ENCODE measurements at regions not wholly inside any gene's neighbourhood (a gene's known extent, or its start where the extent isn't known, plus 50 kb on each side); places are given as distances from the start of the nearest gene placed in this dataset.
"Not testable (repeated sequence)": the region's sequence is repeated elsewhere in the genome, so short reads cannot be mapped to it uniquely, and the experiment has no call there.

DNA sequence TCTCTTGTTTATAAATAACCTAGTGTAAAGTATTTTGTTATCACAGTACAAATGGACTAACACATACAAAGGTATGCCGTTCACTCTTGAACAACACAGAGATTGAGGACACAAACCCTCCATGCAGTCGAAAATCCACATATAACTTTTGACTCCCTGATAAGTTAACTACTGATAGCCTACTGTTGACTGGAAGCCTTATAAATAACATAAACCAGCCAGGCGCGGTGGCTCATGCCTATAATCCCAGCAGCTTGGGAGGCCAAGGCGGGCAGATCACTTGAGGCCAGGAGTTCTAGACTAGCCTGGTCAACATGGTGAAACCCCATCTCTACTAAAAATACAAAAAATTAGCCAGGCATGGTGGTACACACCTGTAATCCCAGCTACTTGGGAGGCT lies 290.1 kb upstream of the IGF1R start:
- not testable (repeated sequence) for H3K27ac Mint-ChIP-seq, H3K36me3 Mint-ChIP-seq, H3K4me3 Mint-ChIP-seq, H3K27me3 Mint-ChIP-seq, H3K4me1 Mint-ChIP-seq
- peaks cover 3 to 15% (median 3%) of the 10 kb centered on the region in 3 donors for H3K9me3 Mint-ChIP-seq

DNA sequence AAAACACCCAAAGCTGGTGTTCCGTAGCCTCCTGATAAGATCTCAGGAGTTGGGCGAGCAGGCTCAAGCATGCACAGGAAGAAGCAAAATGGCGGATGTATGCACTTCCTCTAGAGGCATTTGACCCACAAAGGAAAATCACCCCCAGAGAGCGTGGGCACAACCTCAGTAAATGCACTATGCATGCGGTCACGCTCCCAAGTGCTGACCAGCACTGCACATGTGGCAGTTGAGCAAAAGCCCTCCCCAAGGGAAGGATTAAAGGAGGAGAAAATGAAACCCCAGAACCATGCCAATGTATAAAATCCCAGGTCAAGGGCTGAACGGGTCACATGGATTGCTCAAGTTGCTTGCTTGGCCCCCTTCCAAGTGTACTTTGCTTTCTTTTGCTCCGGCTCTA lies 289.4 kb upstream of the IGF1R start:
- H3K4me3 Mint-ChIP-seq, result no peak overlapping the region
- no peaks in the 10 kb centered on the region for H3K36me3 Mint-ChIP-seq
- peaks cover 0 to 1% (median 0%) of the 10 kb centered on the region in 3 donors for H3K4me1 Mint-ChIP-seq
- H3K27ac Mint-ChIP-seq, result no peak overlapping the region
- H3K27me3 Mint-ChIP-seq, result no peaks in the 10 kb centered on the region
- peaks cover 3 to 15% (median 3%) of the 10 kb centered on the region in 3 donors for H3K9me3 Mint-ChIP-seq

DNA sequence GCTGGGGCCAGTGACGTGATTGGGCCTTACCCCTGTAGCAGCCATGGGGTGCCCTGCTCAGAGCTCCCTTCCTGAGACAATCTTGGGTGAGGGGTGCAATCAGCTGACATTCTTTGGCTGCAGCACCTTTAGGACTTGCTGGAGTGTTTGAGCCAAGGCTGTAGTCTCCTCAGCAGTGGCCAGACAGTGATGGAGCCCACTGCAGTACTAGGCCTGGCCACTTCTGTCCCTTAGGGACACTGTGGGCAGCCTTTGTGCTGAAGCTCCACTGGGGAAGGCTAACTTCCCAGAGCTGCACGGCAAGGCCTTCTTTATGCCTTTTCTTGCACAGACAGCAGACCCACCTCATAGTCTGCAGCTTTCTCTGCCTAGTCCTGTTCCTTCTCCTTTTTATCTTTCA lies 284.9 kb upstream of the IGF1R start:
- Mint-ChIP-seq H3K27ac (no peak overlapping the region), H3K4me1 (peaks cover 0 to 3% (median 0%) of the 10 kb centered on the region in 3 donors), H3K36me3 (no peaks in the 10 kb centered on the region), H3K4me3 (no peak overlapping the region), H3K27me3 (no peaks in the 10 kb centered on the region), H3K9me3 (peaks cover 2 to 4% (median 3%) of the 10 kb centered on the region in 3 donors)

DNA sequence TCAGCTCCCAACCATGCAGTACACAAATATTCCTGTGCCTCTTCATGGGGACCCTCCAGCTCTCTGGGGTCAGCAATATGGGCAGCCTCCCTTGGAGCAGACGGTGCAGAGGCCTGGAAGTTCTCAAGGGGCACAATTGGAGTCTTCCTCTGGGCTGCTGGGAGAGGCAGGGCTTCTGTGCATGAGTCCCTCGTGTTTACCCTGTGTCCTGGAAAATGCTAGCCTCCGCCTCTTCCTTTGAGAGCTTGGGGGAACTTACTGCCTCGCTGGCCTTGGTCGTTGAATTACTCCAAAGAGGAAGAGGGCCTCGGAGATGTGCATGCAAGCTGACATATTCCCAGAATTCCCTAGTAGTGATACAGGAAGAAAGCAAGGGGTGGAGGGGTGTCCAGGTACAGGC lies 284.4 kb upstream of the IGF1R start:
- Mint-ChIP-seq H3K27me3 (no peaks in the 10 kb centered on the region), H3K36me3 (no peaks in the 10 kb centered on the region), H3K9me3 (peaks cover 0 to 4% (median 3%) of the 10 kb centered on the region in 3 donors), H3K4me1 (peaks cover 0 to 3% (median 0%) of the 10 kb centered on the region in 3 donors), H3K4me3 (no peak overlapping the region), H3K27ac (no peak overlapping the region)

DNA sequence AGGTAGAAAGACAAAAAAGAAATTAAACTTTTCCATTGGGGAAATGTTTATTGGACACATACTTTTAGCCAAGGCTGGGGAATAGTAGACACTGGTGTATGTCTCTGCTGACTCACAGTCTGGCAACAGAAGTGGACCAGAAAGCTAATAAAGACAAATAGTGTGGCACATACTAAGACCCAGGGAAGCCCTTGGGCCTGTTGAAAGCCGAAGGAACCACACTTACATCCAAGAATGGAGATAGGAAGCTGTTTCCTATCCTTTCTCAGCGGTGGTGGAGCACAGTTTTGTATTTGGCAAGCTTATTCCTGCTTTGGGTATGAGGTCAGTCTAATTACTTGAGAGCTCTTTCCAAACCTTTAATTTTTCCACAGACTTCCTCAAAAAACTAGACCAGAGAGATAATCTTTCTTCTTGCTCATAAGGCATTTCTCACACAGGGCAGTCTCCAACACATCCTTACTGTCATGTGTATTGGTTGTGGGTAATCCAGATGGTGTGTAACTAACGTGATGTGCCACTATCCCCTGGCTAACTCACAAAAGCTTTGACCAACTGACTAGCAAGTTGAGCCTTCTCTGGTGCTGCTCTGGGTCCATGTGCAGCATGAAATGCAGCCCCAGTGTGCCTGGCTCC lies 279.1 kb upstream of the IGF1R start:
- no peaks in the 10 kb centered on the region for H3K36me3 Mint-ChIP-seq
- peaks cover 0 to 4% (median 0%) of the 10 kb centered on the region in 3 donors for H3K9me3 Mint-ChIP-seq
- H3K27me3 Mint-ChIP-seq, result no peaks in the 10 kb centered on the region
- H3K4me3 Mint-ChIP-seq, result no peak overlapping the region
- no peak overlapping the region for H3K27ac Mint-ChIP-seq
- H3K4me1 Mint-ChIP-seq, result peaks cover 0 to 2% (median 0%) of the 10 kb centered on the region in 3 donors

DNA sequence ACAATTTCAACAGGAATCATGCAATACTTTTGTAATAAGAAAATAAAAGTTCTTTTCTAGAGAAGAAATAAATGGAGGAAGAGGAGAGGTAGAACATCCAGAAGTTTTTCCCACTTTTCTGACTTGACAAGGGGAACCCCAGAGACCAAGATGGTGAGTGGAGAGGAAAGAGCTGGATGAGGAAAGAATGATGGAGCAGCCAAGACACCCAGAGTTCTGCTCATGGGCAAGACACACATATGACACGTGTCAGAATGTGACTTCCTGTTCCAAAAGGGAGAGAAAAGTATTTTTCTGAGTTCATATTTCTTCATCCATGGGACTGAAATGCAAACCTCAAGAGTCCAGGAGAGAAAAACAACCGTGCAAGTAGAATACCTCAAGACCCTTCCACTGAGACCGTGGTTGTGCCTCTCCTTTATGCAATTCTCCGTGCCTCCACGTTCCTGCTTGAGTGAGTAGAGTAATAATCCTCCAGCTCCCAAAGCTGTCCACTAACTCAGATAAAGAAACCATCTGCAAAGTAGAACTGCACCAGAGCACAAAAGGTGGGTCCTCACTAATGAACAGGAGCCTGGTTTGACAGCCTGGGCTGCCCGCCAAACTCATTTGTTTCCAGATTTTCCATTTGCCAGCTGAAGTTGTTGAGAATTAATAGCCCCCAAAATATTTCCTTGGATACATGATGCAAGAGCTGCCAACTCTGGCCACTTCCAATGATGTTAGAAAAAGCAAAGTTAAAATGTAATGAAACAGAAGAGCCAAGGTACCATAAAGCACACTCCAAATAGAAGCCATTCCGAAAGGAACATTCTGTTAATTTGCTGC lies 272.6 kb upstream of the IGF1R start:
- Mint-ChIP-seq H3K27me3 (no peaks in the 10 kb centered on the region), H3K36me3 (no peaks in the 10 kb centered on the region)

DNA sequence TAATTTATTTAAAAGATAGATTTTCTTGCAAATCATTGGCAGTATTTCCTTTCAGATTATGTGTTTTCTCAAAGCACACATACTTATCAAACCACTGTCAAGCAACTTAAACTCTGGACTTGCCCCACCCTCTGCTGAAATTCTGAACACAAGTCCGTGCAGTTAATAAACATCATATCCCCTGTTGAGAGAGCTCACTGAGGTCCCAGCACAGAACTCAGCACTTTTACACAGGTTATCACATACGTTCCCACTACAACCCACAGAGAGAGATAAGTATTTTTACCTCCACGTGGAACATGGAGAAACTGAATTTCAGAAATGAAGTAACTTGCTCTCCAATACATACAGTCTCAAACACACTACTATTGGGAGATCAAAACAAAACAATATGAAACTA lies 267.6 kb upstream of the IGF1R start:
- Mint-ChIP-seq H3K27me3 (peaks cover 4% of the 10 kb centered on the region), H3K27ac (no peak overlapping the region), H3K4me3 (no peak overlapping the region), H3K36me3 (no peaks in the 10 kb centered on the region), H3K9me3 (peaks cover 3 to 19% (median 11%) of the 10 kb centered on the region in 3 donors), H3K4me1 (no peaks in the 10 kb centered on the region)

More for the DNA sequence above, 272.6 kb upstream of the IGF1R start:
- no peak overlapping the region for H3K4me3 Mint-ChIP-seq
- H3K9me3 Mint-ChIP-seq, result peaks cover 3 to 15% (median 14%) of the 10 kb centered on the region in 3 donors
- no peaks in the 10 kb centered on the region for H3K4me1 Mint-ChIP-seq
- no peak overlapping the region for H3K27ac Mint-ChIP-seq

DNA sequence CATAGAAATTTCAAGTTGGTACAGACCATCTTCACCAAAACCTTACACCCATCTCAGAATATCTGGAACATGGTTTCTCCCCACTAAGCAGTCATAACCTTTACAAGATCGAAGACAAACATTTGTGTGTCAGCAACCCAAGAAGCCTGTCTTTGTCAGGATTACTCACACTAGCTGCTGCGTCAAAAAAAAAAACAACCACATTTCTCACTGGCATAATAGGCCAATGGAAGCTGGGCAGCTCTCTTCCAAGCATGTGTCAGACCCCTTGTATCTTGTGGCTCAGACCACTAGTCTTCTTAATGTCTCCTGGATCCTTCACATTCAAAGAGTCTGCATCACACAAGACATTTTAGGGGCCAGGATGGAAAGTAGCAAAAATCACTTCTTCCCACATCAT lies 266.9 kb upstream of the IGF1R start:
- no peak overlapping the region for H3K27ac Mint-ChIP-seq
- no peaks in the 10 kb centered on the region for H3K36me3 Mint-ChIP-seq
- no peak overlapping the region for H3K4me3 Mint-ChIP-seq
- H3K4me1 Mint-ChIP-seq, result no peaks in the 10 kb centered on the region
- H3K9me3 Mint-ChIP-seq, result peaks cover 3 to 16% (median 11%) of the 10 kb centered on the region in 3 donors
- H3K27me3 Mint-ChIP-seq, result peaks cover 4% of the 10 kb centered on the region

DNA sequence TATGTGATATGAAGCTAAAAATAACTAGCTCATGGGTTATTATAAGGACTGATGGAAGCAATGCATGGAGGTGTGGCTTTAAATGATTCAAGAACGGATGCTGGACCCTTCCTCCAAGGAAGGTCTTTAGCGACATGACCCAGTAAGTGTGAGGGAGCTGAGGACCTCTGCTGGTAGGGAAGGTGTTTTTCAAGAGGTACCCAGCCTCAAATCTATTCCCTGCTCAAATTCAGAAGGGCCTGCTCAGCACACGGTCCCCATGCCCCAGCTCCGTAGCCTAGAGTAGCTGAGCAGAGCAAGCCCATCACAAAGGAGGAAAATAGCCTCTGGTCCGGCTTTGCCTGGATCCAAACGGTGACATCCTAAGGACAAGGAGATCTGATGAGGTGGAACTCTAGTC lies 266.2 kb upstream of the IGF1R start:
- Mint-ChIP-seq H3K36me3 (no peaks in the 10 kb centered on the region), H3K27ac (no peak overlapping the region), H3K4me3 (no peak overlapping the region), H3K4me1 (no peaks in the 10 kb centered on the region), H3K9me3 (peaks cover 3 to 16% (median 11%) of the 10 kb centered on the region in 3 donors), H3K27me3 (peaks cover 4% of the 10 kb centered on the region)

DNA sequence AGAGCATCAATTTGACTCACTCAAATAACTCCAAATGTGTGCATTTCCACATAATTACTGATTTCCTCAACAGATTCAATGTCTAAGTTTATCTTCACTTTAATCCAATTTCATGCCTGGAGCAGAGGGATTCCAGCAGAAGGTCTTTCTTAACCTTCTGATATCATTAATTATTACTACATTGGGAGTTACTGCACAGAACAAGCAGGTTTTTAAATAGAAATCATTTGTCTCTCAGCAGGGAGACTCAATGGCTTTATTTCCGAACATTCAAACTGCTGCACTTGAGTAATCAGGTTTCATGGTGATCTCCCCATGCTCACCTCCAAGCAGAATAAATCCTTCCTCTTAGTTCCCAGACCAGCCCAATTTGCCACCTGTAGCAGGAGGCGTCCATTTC lies 264.8 kb upstream of the IGF1R start:
- Mint-ChIP-seq H3K27ac (no peak overlapping the region), H3K4me3 (no peak overlapping the region), H3K9me3 (peaks cover 0 to 10% (median 9%) of the 10 kb centered on the region in 3 donors), H3K27me3 (peaks cover 4% of the 10 kb centered on the region), H3K4me1 (no peaks in the 10 kb centered on the region), H3K36me3 (no peaks in the 10 kb centered on the region)

DNA sequence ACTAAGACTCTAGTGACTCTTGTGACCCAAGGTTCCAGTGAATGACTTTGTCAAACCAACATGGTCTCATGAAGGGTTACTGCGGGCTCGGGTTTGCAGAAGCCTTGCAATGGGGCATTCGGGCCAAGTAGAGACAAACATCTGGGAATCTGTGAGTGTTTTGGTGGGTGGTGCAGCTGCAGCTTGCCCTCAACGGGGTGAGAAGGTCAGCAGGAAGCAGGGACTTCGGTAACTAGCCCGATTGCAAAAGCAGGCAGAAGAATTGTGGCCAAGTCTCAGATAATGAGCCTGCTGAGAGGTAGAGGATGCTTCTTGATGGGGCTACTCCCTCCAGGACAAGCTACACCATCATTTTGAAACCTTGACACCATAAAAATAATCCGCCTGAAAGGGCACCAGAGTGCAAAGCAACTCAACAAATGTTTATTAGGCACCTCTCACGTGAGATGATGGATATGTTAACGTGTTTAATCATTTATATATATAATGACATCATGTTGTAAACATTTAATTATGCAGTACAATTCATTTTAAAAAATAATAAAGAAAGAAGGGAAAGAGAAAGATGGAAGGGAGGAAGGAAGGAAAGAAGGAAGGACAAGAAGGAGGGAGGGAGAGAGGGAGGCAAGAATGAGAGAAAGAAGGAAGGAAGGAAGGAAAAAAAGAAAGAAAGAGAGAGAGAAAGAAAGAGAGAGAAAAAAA lies 263.9 kb upstream of the IGF1R start:
- Mint-ChIP-seq H3K27ac (no peak overlapping the region), H3K4me1 (no peaks in the 10 kb centered on the region), H3K4me3 (no peak overlapping the region), H3K9me3 (peaks cover 0 to 9% (median 5%) of the 10 kb centered on the region in 3 donors), H3K36me3 (no peaks in the 10 kb centered on the region), H3K27me3 (peaks cover 4% of the 10 kb centered on the region)

DNA sequence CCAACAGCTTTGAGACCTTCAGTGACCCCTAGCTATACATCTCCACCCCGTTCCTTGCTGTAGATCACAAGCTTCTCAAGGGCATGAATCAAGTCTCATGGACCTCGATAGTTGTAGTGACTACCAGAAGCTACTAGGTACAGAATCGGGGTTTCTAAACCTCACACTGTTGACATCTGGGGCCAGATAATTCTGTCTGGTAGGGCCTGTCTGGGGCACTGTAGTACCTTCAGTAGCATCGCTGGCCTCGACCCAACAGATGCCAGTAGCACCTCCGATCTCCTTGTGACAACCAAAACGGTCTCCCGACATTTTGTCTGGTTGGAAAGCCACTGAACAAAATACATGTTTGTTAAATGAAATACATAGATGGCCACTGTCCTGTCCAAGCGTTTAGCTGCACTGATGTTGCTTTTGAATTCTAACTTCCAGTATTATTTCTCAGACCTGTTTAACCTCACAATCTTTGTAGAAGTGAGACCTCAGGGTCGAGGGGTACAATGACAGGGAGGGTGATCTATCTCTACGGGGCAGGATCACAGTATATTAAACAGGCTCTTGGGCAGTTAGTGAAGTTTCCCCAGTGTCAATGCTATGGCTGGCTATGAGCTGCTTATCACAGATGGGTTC lies 262.5 kb upstream of the IGF1R start:
- H3K4me3 Mint-ChIP-seq, result no peak overlapping the region
- no peak overlapping the region for H3K27ac Mint-ChIP-seq
- H3K27me3 Mint-ChIP-seq, result peaks cover 4% of the 10 kb centered on the region
- no peaks in the 10 kb centered on the region for H3K4me1 Mint-ChIP-seq
- no peaks in the 10 kb centered on the region for H3K36me3 Mint-ChIP-seq
- H3K9me3 Mint-ChIP-seq, result peaks cover 0 to 4% (median 2%) of the 10 kb centered on the region in 3 donors

DNA sequence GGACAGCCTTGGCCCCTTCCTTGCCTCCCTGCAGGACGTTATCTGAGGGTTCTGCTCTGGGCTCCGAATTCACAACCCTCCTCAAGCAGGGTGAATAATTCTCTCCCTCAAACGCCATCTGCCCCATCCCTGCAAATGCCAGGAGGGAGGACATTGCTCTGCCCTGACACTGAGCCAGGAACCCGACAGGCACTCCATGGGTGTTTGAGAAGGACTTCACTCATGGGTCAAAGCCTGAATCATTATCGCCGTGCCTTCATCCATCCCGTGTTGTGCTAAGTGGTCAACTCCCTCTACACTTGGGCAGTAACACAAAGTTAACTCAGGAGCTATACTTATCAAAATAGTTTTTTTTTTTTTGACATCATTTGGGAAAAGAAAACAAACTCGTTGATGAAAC lies 261.8 kb upstream of the IGF1R start:
- H3K9me3 Mint-ChIP-seq, result peaks cover 0 to 4% (median 2%) of the 10 kb centered on the region in 3 donors
- no peak overlapping the region for H3K27ac Mint-ChIP-seq
- H3K27me3 Mint-ChIP-seq, result peaks cover 4% of the 10 kb centered on the region
- H3K4me3 Mint-ChIP-seq, result no peak overlapping the region
- H3K4me1 Mint-ChIP-seq, result no peaks in the 10 kb centered on the region
- H3K36me3 Mint-ChIP-seq, result no peaks in the 10 kb centered on the region

DNA sequence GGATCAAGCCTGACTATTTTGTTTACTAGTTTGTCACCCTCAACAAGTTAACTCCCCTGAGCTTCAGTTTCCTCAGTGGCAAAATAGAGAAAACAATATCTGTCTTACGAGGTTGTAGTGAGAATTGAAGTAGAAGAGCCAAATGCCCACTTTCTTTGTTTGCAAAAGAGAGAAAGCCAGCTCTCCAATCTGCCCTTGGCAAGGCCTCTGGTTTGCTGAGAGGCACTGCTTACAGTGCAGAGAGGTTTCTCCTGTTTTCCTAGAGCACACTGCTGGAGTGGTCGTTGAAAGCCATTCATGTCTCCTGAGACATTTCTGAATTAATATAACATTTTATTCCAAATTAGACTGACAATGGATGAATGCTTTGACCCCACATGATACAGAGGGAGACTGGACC lies 260.5 kb upstream of the IGF1R start:
- no peak overlapping the region for H3K27ac Mint-ChIP-seq
- peaks cover 4% of the 10 kb centered on the region for H3K27me3 Mint-ChIP-seq
- no peak overlapping the region for H3K4me3 Mint-ChIP-seq

More for the DNA sequence above, 260.5 kb upstream of the IGF1R start:
- H3K9me3 Mint-ChIP-seq, result peaks cover 0 to 2% (median 0%) of the 10 kb centered on the region in 3 donors
- no peaks in the 10 kb centered on the region for H3K4me1 Mint-ChIP-seq
- H3K36me3 Mint-ChIP-seq, result no peaks in the 10 kb centered on the region
